ENCODE measurements at regions not wholly inside any gene's neighbourhood (a gene's known extent, or its start where the extent isn't known, plus 50 kb on each side); places are given as distances from the start of the nearest gene placed in this dataset.
A peak's percentile ranks its signal among the peaks of the same experiment; 100 is the strongest.

GRCh38 chr6:22907085-22907484, 337.7 kb downstream of the HDGFL1 start:
- Histone ChIP-seq H3K27me3 (ENCODE audit: control insufficient read depth, insufficient read depth, low read length) (no peaks in the 10 kb centered on the region), H3K18ac (ENCODE audit: low read depth, low read length) (no peak overlapping the region), H3K9ac (ENCODE audit: low read depth, low read length) (no peak overlapping the region), H2AK9ac (replicated peaks; ENCODE audit: low read depth, low read length, poor library complexity) (no peak overlapping the region), H3K4me3 (ENCODE audit: insufficient read depth, low read depth, low read length) (no peak overlapping the region), H3K56ac (ENCODE audit: extremely low read depth, insufficient read depth, low read length) (no peak overlapping the region), H3K14ac (replicated peaks; ENCODE audit: low read depth, low read length) (0 out of 2 replicates have a peak overlapping the region, but pooled peaks have one; percentile 19), H4K20me1 (ENCODE audit: insufficient read depth, low read length) (no peaks in the 10 kb centered on the region), H4K8ac (ENCODE audit: low read depth in 2 of 2, low read length in 2 of 2) (no peak overlapping the region), H3K36me3 (ENCODE audit: control insufficient read depth, insufficient read depth, low read length) (no peaks in the 10 kb centered on the region), H3K9me1 (ENCODE audit: insufficient read depth, low read length) (peaks cover 3% of the 10 kb centered on the region; the same call in 1 of the 2 replicates), H3K4me1 (ENCODE audit: control insufficient read depth, insufficient read depth, low read length) (no peaks in the 10 kb centered on the region), H2BK20ac (ENCODE audit: low read depth, low read length) (no peak overlapping the region; the same call in 1 of the 2 replicates), H2BK120ac (ENCODE audit: low read depth, low read length) (no peak overlapping the region), H3K79me1 (ENCODE audit: low read depth in 1 of 2, low read length in 2 of 2) (no peaks in the 10 kb centered on the region), H4K91ac (ENCODE audit: insufficient read depth, low read depth, low read length) (no peak overlapping the region), H4K5ac (ENCODE audit: low read depth, low read length) (no peak overlapping the region), H2BK5ac (ENCODE audit: low read depth, low read length, poor library complexity, severe bottlenecking) (no peak overlapping the region), H2AK5ac (ENCODE audit: low read depth, low read length) (no peak overlapping the region), H3K27ac (ENCODE audit: insufficient read depth, low read length) (no peak overlapping the region), H3K4me2 (ENCODE audit: low read depth, low read length) (no peak overlapping the region), H3K9me3 (ENCODE audit: control insufficient read depth, insufficient read depth, low read length) (no peaks in the 10 kb centered on the region), H2BK15ac (ENCODE audit: low read depth, low read length) (no peak overlapping the region), H3K4ac (ENCODE audit: low read depth, low read length) (no peak overlapping the region), H3K23ac (ENCODE audit: low read depth, low read length) (no peak overlapping the region), H2AFZ (replicated peaks; ENCODE audit: low read length, poor library complexity) (no peak overlapping the region)
- no peak for ATAC-seq (ENCODE audit: low read depth)
- WGBS, 2 experiments (ENCODE audit: extremely low coverage in 2 of 2, insufficient read length in 1 of 2), result no CpG with 5 or more reads among the region's 1 CpG
- no peak for DNase-seq
- ChIA-PET CTCF (interaction anchor here (0.7 to 1.2 kb wide), 2 partner anchors 15 to 540 kb away, joined by 3 to 7 read pairs; no protein-coding TSS in a partner anchor), POLR2A (ENCODE audit: unreplicated experiment) (no interaction called here)
- in situ Hi-C loops (cut with MboI; ENCODE audit: low sequenced_read_pairs) (no loop called here), dilution Hi-C loops (cut with HindIII; ENCODE audit: low sequenced_read_pairs, unreplicated experiment) (no loop called here), intact Hi-C loops (cut with micrococcal nuclease) (no loop called here)
- no TSS peak for BruUV-seq (replicated peaks)
- TF ChIP-seq FOS (IDR thresholded peaks at IDR 0.05; ENCODE audit: low read depth, low read length) (no peak), POLR2A (IDR thresholded peaks at IDR 0.05; ENCODE audit: low read depth, low read length) (no peak)
